ENCODE measurements at regions not wholly inside any gene's neighbourhood (a gene's known extent, or its start where the extent isn't known, plus 50 kb on each side); places are given as distances from the start of the nearest gene placed in this dataset.

DNA sequence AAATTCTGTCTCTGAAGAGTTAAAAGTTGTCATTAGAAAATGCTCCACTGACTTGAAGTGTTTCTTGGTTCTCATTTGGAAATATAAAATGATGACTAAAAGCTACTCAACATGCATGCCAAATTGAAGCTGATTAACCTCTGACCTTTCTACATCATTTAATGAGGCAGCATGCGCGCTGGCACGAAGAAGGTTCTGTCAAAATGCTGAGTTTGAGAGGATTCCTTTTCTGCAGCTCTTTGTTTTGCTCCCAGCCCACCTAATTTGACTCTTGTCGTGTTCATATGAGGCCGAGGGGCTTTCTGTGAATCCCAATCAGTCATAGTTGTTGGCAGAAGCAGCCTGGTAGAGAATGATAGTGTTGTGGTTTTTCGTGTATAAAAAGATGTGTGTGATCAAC, 153.4 kb downstream of the BRMS1L start:
- TF ChIP-seq CTCF (IDR thresholded peaks at IDR 0.05) (no peak), POLR2A (IDR thresholded peaks at IDR 0.05) (no peak)

All from lower leg skin (tissue), 3 donors.